Panc1 (cell line): ENCODE measurements at regions not wholly inside any gene's neighbourhood (a gene's known extent, or its start where the extent isn't known, plus 50 kb on each side); places are given as distances from the start of the nearest gene placed in this dataset.

Source experiments
- ATAC-seq: fragments of 200-7000 bp; cut with Tn5 transposase; 2 replicates; pipeline ENCODE4 v1.9.1; 2020; ENCODE audit warnings: mild to moderate bottlenecking, moderate library complexity
- BruUV-seq: library from RNA; stranded (reverse); fragments of 400-500 nt; replicated peaks from 2 replicates; lab custom pipeline; 2021; lab: Mats Ljungman, UMichigan
- CTCF ChIA-PET: fragments of 300-600 bp; sonication (Branson Sonifier 250); formaldehyde crosslinking; loops from one replicate; lab custom pipeline; 2022; ENCODE audit warnings: antibody characterized with exemption; lab: Charles Lee
- POLR2A ChIA-PET: fragments of 300-600 bp; sonication (Branson Sonifier 250); formaldehyde crosslinking; loops from one replicate; lab custom pipeline; 2022; ENCODE audit warnings: antibody characterized with exemption; lab: Charles Lee
- DNase-seq: peaks from one replicate; pipeline ENCODE4 v3.0.0-alpha.2; 2010; ENCODE audit warnings: low read depth, low spot score
- H3K27ac ChIP-seq: 2 replicates; pipeline ENCODE4 v1.5.1; 2011; ENCODE audit warnings: mild to moderate bottlenecking, low read length, inconsistent platforms
- H3K27me3 ChIP-seq: fragments of 200-500 bp; sonication (Bioruptor generic); 2 replicates; pipeline ENCODE4 v1.6.0; 2014; ENCODE audit warnings: low read length, inconsistent platforms; ENCODE audit not compliant: control insufficient read depth, insufficient read depth
- H3K36me3 ChIP-seq: fragments of 200-500 bp; sonication (Bioruptor generic); 2 replicates; pipeline ENCODE4 v1.5.1; 2014; ENCODE audit warnings: inconsistent platforms, mild to moderate bottlenecking, low read length, moderate library complexity; ENCODE audit not compliant: control insufficient read depth, insufficient read depth
- H3K4me1 ChIP-seq: 2 replicates; pipeline ENCODE4 v1.5.1; 2011; ENCODE audit warnings: inconsistent platforms, mild to moderate bottlenecking, low read length, moderate library complexity; ENCODE audit not compliant: control insufficient read depth, insufficient read depth
- H3K4me3 ChIP-seq, 2 experiments: 2 replicates each; pipeline ENCODE4 v1.5.1; 2011 to 2012; ENCODE audit warnings: low read depth in 2 of 2, low read length in 2 of 2, mild to moderate bottlenecking in 2 of 2, inconsistent platforms in 1 of 2, moderate library complexity in 1 of 2
- H3K9me3 ChIP-seq: fragments of 200-500 bp; sonication (Bioruptor generic); 2 replicates; pipeline ENCODE4 v1.5.1; 2014; ENCODE audit warnings: low read depth, mild to moderate bottlenecking, inconsistent platforms, low read length, moderate library complexity; ENCODE audit not compliant: control insufficient read depth, insufficient read depth
- POLR2AphosphoS5 ChIP-seq: IDR thresholded peaks from 2 replicates; pipeline ENCODE4 v1.6.1; 2012; ENCODE audit warnings: mild to moderate bottlenecking, low read depth, low read length, moderate library complexity
- SIN3A ChIP-seq: IDR thresholded peaks from 2 replicates; pipeline ENCODE4 v1.6.1; 2012; ENCODE audit warnings: low read depth, mild to moderate bottlenecking, low read length, moderate library complexity, borderline replicate concordance; ENCODE audit not compliant: insufficient read depth
- TCF7L2 ChIP-seq: IDR thresholded peaks from 2 replicates; pipeline ENCODE4 v1.6.1; 2011; ENCODE audit warnings: mild to moderate bottlenecking, low read depth, low read length, inconsistent platforms
- in situ Hi-C: cut with HindIII; loops from 2 replicates; pipeline ENCODE4 v1.10.0; 2016; ENCODE audit warnings: low sequenced_read_pairs, low pct_unique_long_range_greater_than_20kb
- intact Hi-C: fragments of 100-400 bp; cut with micrococcal nuclease; formaldehyde crosslinking; loops from one replicate; pipeline ENCODE4 v1.10.0; 2022; ENCODE audit not compliant: unreplicated experiment
- TF ChIP-seq, protein P1 (sequence below): fragments of 450-650 bp; IDR thresholded peaks from 2 replicates; pipeline ENCODE4 v1.5.1; 2017; ENCODE audit warnings: mild to moderate bottlenecking
- TF ChIP-seq, protein P2 (sequence below), 2 experiments: IDR thresholded peaks; 2 replicates each; pipeline ENCODE4 v1.6.1; 2011 to 2012; ENCODE audit warnings: low read depth in 2 of 2, control low read depth in 1 of 2, low read length in 1 of 2, mild to moderate bottlenecking in 1 of 2, moderate library complexity in 1 of 2; ENCODE audit not compliant: insufficient read depth in 1 of 2

DNA sequence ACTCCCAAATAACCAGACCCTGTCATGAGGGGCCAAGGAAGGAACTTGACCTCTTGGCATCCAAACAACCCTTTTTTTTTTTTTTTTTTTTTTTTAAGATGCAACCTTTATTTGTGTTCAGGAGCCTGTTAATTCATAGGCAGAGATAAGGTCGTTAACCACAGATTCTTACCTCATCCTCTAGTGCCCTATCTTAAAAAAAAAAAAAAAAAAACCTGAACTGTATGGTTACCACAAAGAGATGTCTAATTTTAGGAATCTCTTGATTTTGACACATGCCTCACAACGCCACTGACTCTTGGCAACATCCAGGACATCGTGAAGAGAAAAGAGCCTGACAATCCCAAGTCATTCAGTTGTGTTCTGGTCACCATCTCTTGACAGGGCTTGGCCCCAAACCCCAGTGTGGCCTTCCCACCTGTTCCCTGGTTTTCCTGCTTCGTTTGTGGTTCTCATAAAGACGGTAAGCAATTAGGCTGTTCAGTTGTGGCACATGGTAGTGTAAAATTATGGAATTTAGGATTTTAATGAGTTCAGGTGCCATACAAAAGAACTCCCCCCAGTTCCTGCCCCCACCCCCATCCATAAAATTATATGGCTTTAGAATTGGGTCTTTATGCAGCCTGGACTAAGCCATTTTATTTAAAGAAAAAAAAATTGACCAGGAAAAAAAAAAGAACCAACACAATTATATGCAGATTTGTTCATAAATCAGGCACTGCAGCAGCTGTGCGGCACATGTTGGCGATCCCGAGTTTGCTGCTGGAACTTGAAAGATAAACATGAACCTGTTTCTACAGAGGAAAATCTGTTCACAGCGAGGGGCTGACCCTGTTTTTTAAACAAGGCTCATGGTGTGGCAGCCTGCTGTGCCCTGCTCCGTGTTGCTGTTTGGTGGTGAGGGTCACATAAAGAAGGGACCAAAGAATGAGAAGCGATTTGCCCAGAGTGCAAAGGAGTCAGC lies 267.8 kb upstream of the CLINT1 start:
- TF ChIP-seq, protein P1, sequence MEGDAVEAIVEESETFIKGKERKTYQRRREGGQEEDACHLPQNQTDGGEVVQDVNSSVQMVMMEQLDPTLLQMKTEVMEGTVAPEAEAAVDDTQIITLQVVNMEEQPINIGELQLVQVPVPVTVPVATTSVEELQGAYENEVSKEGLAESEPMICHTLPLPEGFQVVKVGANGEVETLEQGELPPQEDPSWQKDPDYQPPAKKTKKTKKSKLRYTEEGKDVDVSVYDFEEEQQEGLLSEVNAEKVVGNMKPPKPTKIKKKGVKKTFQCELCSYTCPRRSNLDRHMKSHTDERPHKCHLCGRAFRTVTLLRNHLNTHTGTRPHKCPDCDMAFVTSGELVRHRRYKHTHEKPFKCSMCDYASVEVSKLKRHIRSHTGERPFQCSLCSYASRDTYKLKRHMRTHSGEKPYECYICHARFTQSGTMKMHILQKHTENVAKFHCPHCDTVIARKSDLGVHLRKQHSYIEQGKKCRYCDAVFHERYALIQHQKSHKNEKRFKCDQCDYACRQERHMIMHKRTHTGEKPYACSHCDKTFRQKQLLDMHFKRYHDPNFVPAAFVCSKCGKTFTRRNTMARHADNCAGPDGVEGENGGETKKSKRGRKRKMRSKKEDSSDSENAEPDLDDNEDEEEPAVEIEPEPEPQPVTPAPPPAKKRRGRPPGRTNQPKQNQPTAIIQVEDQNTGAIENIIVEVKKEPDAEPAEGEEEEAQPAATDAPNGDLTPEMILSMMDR: no peak
- TF ChIP-seq SIN3A (no peak), TCF7L2 (no peak), POLR2AphosphoS5 (no peak)
- TF ChIP-seq, protein P2, sequence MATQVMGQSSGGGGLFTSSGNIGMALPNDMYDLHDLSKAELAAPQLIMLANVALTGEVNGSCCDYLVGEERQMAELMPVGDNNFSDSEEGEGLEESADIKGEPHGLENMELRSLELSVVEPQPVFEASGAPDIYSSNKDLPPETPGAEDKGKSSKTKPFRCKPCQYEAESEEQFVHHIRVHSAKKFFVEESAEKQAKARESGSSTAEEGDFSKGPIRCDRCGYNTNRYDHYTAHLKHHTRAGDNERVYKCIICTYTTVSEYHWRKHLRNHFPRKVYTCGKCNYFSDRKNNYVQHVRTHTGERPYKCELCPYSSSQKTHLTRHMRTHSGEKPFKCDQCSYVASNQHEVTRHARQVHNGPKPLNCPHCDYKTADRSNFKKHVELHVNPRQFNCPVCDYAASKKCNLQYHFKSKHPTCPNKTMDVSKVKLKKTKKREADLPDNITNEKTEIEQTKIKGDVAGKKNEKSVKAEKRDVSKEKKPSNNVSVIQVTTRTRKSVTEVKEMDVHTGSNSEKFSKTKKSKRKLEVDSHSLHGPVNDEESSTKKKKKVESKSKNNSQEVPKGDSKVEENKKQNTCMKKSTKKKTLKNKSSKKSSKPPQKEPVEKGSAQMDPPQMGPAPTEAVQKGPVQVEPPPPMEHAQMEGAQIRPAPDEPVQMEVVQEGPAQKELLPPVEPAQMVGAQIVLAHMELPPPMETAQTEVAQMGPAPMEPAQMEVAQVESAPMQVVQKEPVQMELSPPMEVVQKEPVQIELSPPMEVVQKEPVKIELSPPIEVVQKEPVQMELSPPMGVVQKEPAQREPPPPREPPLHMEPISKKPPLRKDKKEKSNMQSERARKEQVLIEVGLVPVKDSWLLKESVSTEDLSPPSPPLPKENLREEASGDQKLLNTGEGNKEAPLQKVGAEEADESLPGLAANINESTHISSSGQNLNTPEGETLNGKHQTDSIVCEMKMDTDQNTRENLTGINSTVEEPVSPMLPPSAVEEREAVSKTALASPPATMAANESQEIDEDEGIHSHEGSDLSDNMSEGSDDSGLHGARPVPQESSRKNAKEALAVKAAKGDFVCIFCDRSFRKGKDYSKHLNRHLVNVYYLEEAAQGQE (IDR thresholded peaks at IDR 0.05; ENCODE audit: insufficient read depth in 1 of 2, low read depth in 2 of 2, low read length in 1 of 2): no peak
- no peaks in the 10 kb centered on the region for H3K27me3 ChIP-seq
- in situ Hi-C loops (no loop called here), intact Hi-C loops (no loop called here)
- no peak for DNase-seq
- no peak overlapping the region for H3K4me3 ChIP-seq
- BruUV-seq: no TSS peak
- no peaks in the 10 kb centered on the region for H3K36me3 ChIP-seq
- CTCF ChIA-PET: no interaction called here
- no peak overlapping the region for H3K27ac ChIP-seq
- ATAC-seq: no peak
- POLR2A ChIA-PET: no interaction called here
- no peaks in the 10 kb centered on the region for H3K9me3 ChIP-seq
- H3K4me1 ChIP-seq: no peaks in the 10 kb centered on the region

DNA sequence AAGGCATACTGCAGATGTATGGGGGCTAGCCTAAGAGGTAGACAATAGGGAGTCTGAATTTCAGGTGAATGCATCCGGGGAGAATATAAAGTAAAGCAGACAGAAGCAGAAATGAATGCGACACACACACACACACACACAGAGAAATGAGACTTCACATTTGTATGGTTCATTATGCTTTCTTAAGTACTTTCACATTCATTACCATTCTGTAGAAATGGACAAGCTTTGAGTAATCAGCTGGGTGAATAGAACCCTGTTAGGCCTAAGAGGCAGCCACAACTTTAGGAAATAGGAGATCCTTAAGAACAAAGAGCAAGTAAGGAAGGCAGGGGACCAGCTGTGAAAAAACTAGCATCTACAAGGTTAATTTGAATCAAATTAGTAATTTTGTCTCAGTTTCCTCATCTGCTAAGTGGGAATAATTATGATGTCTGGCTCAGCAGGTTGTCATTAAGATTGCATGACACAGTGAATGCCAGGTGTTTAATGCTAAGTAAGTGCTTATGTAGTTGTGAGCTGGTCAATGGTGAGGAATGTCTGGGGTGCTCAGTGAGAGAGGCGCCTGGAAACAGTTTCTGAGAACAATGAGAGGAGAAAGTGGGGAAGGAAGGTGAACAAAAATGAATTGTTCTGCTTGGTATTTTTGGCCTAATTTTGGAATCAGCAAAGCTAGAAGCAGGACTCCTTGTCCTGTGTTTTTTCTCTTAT lies 265.8 kb upstream of the CLINT1 start:
- Histone ChIP-seq H3K27ac (no peak overlapping the region), H3K27me3 (no peaks in the 10 kb centered on the region), H3K9me3 (no peaks in the 10 kb centered on the region), H3K4me1 (no peaks in the 10 kb centered on the region), H3K4me3 (no peak overlapping the region), H3K36me3 (no peaks in the 10 kb centered on the region)
- TF ChIP-seq, protein P2 (IDR thresholded peaks at IDR 0.05; ENCODE audit: insufficient read depth in 1 of 2, low read depth in 2 of 2, low read length in 1 of 2): no peak
- TF ChIP-seq, protein P1: no peak
- TF ChIP-seq SIN3A: no peak
- TF ChIP-seq TCF7L2: no peak
- no peak for TF ChIP-seq POLR2AphosphoS5
- CTCF ChIA-PET: no interaction called here
- POLR2A ChIA-PET: no interaction called here
- no TSS peak for BruUV-seq
- no peak for ATAC-seq
- no peak for DNase-seq
- intact Hi-C loops (no loop called here), in situ Hi-C loops (no loop called here)
